IMR-90 (cell line): ENCODE measurements at regions not wholly inside any gene's neighbourhood (a gene's known extent, or its start where the extent isn't known, plus 50 kb on each side); places are given as distances from the start of the nearest gene placed in this dataset.

Source experiments
- ATAC-seq: fragments of 200-7000 bp; cut with Tn5 transposase; 2 replicates; pipeline ENCODE4 v1.9.1; 2020; ENCODE audit warnings: low read depth, mild to moderate bottlenecking, moderate library complexity
- BruUV-seq: library from RNA; stranded (reverse); fragments of 400-500 nt; replicated peaks from 2 replicates; lab custom pipeline; 2021; lab: Mats Ljungman, UMichigan
- CTCF ChIA-PET: fragments of 300-600 bp; formaldehyde crosslinking; extraction: SDS; loops from one replicate; lab custom pipeline; 2021; ENCODE audit warnings: antibody characterized with exemption; lab: Yijun Ruan, JAX
- POLR2A ChIA-PET: fragments of 300-600 bp; sonication (Branson Sonifier 250); formaldehyde crosslinking; loops from one replicate; lab custom pipeline; 2022; ENCODE audit warnings: antibody characterized with exemption; ENCODE audit not compliant: unreplicated experiment; lab: Charles Lee
- DNase-seq: peaks from one replicate; pipeline ENCODE4 v3.0.0; 2013
- H2AFZ ChIP-seq: replicated peaks from 2 replicates; pipeline ENCODE3; 2013; ENCODE audit warnings: low read length, mild to moderate bottlenecking; ENCODE audit not compliant: poor library complexity
- H2AK5ac ChIP-seq: 2 replicates; pipeline ENCODE4 v1.6.1; 2013; ENCODE audit warnings: low read depth, low read length, inconsistent platforms
- H2AK9ac ChIP-seq: replicated peaks from 2 replicates; pipeline ENCODE3; 2013; ENCODE audit warnings: mild to moderate bottlenecking, low read depth, low read length, moderate library complexity; ENCODE audit not compliant: poor library complexity
- H2BK120ac ChIP-seq: 2 replicates; pipeline ENCODE4 v1.6.1; 2013; ENCODE audit warnings: low read depth, low read length, inconsistent platforms
- H2BK15ac ChIP-seq: 3 replicates; pipeline ENCODE4 v1.6.1; 2013; ENCODE audit warnings: low read depth, low read length, inconsistent platforms
- H2BK20ac ChIP-seq: 2 replicates; pipeline ENCODE4 v1.6.1; 2013; ENCODE audit warnings: low read depth, mild to moderate bottlenecking, inconsistent platforms, low read length, moderate library complexity
- H2BK5ac ChIP-seq: 2 replicates; pipeline ENCODE4 v1.6.1; 2013; ENCODE audit warnings: mild to moderate bottlenecking, low read depth, low read length, inconsistent platforms; ENCODE audit not compliant: poor library complexity, severe bottlenecking
- H3K14ac ChIP-seq: replicated peaks from 2 replicates; pipeline ENCODE4 v1.6.1; 2013; ENCODE audit warnings: low read depth, low read length, inconsistent platforms
- H3K18ac ChIP-seq: 2 replicates; pipeline ENCODE4 v1.6.1; 2013; ENCODE audit warnings: low read depth, low read length, control low read depth
- H3K23ac ChIP-seq: 2 replicates; pipeline ENCODE4 v1.6.1; 2013; ENCODE audit warnings: low read depth, low read length, inconsistent platforms
- H3K27ac ChIP-seq: 2 replicates; pipeline ENCODE4 v1.5.1; 2013; ENCODE audit warnings: mild to moderate bottlenecking, control low read depth, low read length; ENCODE audit not compliant: insufficient read depth
- H3K27me3 ChIP-seq: 2 replicates; pipeline ENCODE4 v1.6.1; 2013; ENCODE audit warnings: low read length; ENCODE audit not compliant: control insufficient read depth, insufficient read depth
- H3K36me3 ChIP-seq: 2 replicates; pipeline ENCODE4 v1.6.1; 2013; ENCODE audit warnings: low read length, mixed read lengths; ENCODE audit not compliant: control insufficient read depth, insufficient read depth
- H3K4ac ChIP-seq: 2 replicates; pipeline ENCODE4 v1.6.1; 2013; ENCODE audit warnings: low read depth, low read length, inconsistent platforms
- H3K4me1 ChIP-seq: 2 replicates; pipeline ENCODE4 v1.6.1; 2013; ENCODE audit warnings: low read length, mixed read lengths; ENCODE audit not compliant: control insufficient read depth, insufficient read depth
- H3K4me2 ChIP-seq: 2 replicates; pipeline ENCODE4 v1.6.1; 2013; ENCODE audit warnings: low read depth, mild to moderate bottlenecking, control low read depth, low read length, moderate library complexity
- H3K4me3 ChIP-seq: 2 replicates; pipeline ENCODE4 v1.5.1; 2013; ENCODE audit warnings: low read depth, mild to moderate bottlenecking, control low read depth, low read length, moderate library complexity; ENCODE audit not compliant: insufficient read depth
- H3K56ac ChIP-seq: 2 replicates; pipeline ENCODE4 v1.6.1; 2013; ENCODE audit warnings: low read length, inconsistent platforms; ENCODE audit not compliant: insufficient read depth; ENCODE audit errors: extremely low read depth
- H3K79me1 ChIP-seq, 2 experiments: 2 replicates each; pipeline ENCODE4 v1.6.1; 2013; ENCODE audit warnings: low read length in 2 of 2, inconsistent platforms in 1 of 2, low read depth in 1 of 2
- H3K9ac ChIP-seq: 2 replicates; pipeline ENCODE4 v1.6.1; 2013; ENCODE audit warnings: low read depth, low read length, control low read depth
- H3K9me1 ChIP-seq: 2 replicates; pipeline ENCODE4 v1.6.1; 2013; ENCODE audit warnings: low read length, inconsistent platforms; ENCODE audit not compliant: insufficient read depth
- H3K9me3 ChIP-seq: 2 replicates; pipeline ENCODE4 v1.6.1; 2013; ENCODE audit warnings: low read length; ENCODE audit not compliant: control insufficient read depth, insufficient read depth
- H4K20me1 ChIP-seq: 2 replicates; pipeline ENCODE4 v1.6.1; 2013; ENCODE audit warnings: low read length, inconsistent platforms; ENCODE audit not compliant: insufficient read depth
- H4K5ac ChIP-seq: 2 replicates; pipeline ENCODE4 v1.6.1; 2013; ENCODE audit warnings: mild to moderate bottlenecking, low read depth, low read length, control low read depth
- H4K8ac ChIP-seq, 2 experiments: 2 replicates each; pipeline ENCODE4 v1.6.1; 2013; ENCODE audit warnings: low read depth in 2 of 2, low read length in 2 of 2, control low read depth in 1 of 2, inconsistent platforms in 1 of 2
- H4K91ac ChIP-seq: 2 replicates; pipeline ENCODE4 v1.6.1; 2013; ENCODE audit warnings: low read depth, low read length, inconsistent platforms; ENCODE audit not compliant: insufficient read depth
- FOS ChIP-seq: fragments of 150-350 bp; IDR thresholded peaks from 2 replicates; pipeline ENCODE4 v1.6.1; 2016; ENCODE audit warnings: low read depth, low read length
- MAFK ChIP-seq: IDR thresholded peaks from 2 replicates; pipeline ENCODE4 v1.6.1; 2012; ENCODE audit warnings: low read depth, low read length, improper control_type of control experiment
- whole genome bisulfite sequencing, 2 experiments: methylation state at CpG; one replicate each; pipeline versions ENCODE4 v1.1.5 to v1.1.7; 2013; ENCODE audit warnings: missing lambda C conversion rate in 2 of 2; ENCODE audit not compliant: insufficient read length in 1 of 2; ENCODE audit errors: extremely low coverage in 2 of 2; 5-methylcytosine and 5-hydroxymethylcytosine counted together
- dilution Hi-C: fragments of 300-500 bp; cut with HindIII; formaldehyde crosslinking; loops from one replicate; pipeline ENCODE4 v1.14.3; 2018; ENCODE audit warnings: low sequenced_read_pairs; ENCODE audit not compliant: unreplicated experiment
- in situ Hi-C: fragments of 300-500 bp; cut with MboI; formaldehyde crosslinking; loops from 3 replicates; pipeline ENCODE4 v1.14.3; 2019; ENCODE audit warnings: low sequenced_read_pairs, inconsistent platforms, mixed read lengths
- intact Hi-C: fragments of 100-400 bp; cut with micrococcal nuclease; formaldehyde crosslinking; loops from 2 replicates; pipeline ENCODE4 v1.10.0; 2022

GRCh38 chr3:36165509-36166290 lies 214.6 kb upstream of the STAC start:
- intact Hi-C loops (no loop called here), dilution Hi-C loops (no loop called here), in situ Hi-C loops (no loop called here)
- TF ChIP-seq MAFK (peak; percentile 74), FOS (no peak)
- Histone ChIP-seq H3K23ac (no peak overlapping the region), H3K4me1 (no peaks in the 10 kb centered on the region), H3K36me3 (no peaks in the 10 kb centered on the region), H2BK20ac (no peak overlapping the region), H2AK9ac (no peak overlapping the region), H3K9ac (no peak overlapping the region), H3K14ac (no peak overlapping the region), H4K20me1 (no peaks in the 10 kb centered on the region), H3K18ac (no peak overlapping the region), H3K27ac (no peak overlapping the region), H3K4me2 (no peak overlapping the region), H2BK15ac (no peak overlapping the region), H3K9me1 (no peaks in the 10 kb centered on the region), H3K27me3 (no peaks in the 10 kb centered on the region), H2AK5ac (no peak overlapping the region), H3K4ac (no peak overlapping the region), H4K91ac (no peak overlapping the region), H3K79me1 (no peaks in the 10 kb centered on the region), H3K9me3 (peaks cover 8% of the 10 kb centered on the region; the same call in 1 of the 2 replicates), H4K8ac (no peak overlapping the region), H2AFZ (no peak overlapping the region), H4K5ac (no peak overlapping the region), H3K56ac (no peak overlapping the region), H2BK5ac (no peak overlapping the region), H3K4me3 (no peak overlapping the region), H2BK120ac (no peak overlapping the region)
- no CpG with 5 or more reads among the region's 3 CpGs for WGBS, 2 experiments
- BruUV-seq = no TSS peak
- ATAC-seq = no peak
- ChIA-PET CTCF (no interaction called here), POLR2A (no interaction called here)
- DNase-seq = no peak
